ENCODE measurements at regions not wholly inside any gene's neighbourhood (a gene's known extent, or its start where the extent isn't known, plus 50 kb on each side); places are given as distances from the start of the nearest gene placed in this dataset.
"Not testable (repeated sequence)": the region's sequence is repeated elsewhere in the genome, so short reads cannot be mapped to it uniquely, and the experiment has no call there.

DNA sequence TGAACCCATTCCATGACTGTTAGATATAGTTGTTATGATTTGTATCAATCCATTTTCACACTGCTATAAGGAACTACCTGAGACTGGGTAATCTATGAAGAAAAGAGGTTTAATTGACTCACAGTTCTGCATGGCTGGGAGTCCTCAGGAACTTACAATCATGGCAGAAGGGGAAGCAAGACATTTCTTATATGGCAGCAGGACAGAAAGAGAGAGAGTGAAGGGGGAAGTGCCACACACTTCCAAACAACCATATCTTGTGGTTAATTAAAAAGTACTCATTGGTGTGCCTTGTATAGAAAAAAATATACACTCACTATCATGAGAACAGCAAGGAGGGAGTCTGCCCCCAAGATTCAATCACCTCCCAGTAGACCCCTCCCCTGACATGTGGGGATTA lies 137.6 kb upstream of the NBPF11 start:
- TF ChIP-seq POLR2AphosphoS5 (IDR thresholded peaks at IDR 0.05; ENCODE audit: insufficient read depth in 1 of 2, low read depth in 1 of 2) (no peak), POLR2A (IDR thresholded peaks at IDR 0.05) (no peak)
- TF ChIP-seq, protein P1, sequence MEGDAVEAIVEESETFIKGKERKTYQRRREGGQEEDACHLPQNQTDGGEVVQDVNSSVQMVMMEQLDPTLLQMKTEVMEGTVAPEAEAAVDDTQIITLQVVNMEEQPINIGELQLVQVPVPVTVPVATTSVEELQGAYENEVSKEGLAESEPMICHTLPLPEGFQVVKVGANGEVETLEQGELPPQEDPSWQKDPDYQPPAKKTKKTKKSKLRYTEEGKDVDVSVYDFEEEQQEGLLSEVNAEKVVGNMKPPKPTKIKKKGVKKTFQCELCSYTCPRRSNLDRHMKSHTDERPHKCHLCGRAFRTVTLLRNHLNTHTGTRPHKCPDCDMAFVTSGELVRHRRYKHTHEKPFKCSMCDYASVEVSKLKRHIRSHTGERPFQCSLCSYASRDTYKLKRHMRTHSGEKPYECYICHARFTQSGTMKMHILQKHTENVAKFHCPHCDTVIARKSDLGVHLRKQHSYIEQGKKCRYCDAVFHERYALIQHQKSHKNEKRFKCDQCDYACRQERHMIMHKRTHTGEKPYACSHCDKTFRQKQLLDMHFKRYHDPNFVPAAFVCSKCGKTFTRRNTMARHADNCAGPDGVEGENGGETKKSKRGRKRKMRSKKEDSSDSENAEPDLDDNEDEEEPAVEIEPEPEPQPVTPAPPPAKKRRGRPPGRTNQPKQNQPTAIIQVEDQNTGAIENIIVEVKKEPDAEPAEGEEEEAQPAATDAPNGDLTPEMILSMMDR (IDR thresholded peaks at IDR 0.05) = no peak
- Histone ChIP-seq H3K4me3 (no peak overlapping the region), H3K27ac (no peak overlapping the region), H3K4me1 (no peaks in the 10 kb centered on the region), H3K9me3 (no peaks in the 10 kb centered on the region), H3K27me3 (no peaks in the 10 kb centered on the region), H3K36me3 (no peaks in the 10 kb centered on the region)
- intact Hi-C loops (cut with DNase I) = no loop called here
- no peak for DNase-seq (ENCODE audit: extremely low spot score in 2 of 2)

DNA sequence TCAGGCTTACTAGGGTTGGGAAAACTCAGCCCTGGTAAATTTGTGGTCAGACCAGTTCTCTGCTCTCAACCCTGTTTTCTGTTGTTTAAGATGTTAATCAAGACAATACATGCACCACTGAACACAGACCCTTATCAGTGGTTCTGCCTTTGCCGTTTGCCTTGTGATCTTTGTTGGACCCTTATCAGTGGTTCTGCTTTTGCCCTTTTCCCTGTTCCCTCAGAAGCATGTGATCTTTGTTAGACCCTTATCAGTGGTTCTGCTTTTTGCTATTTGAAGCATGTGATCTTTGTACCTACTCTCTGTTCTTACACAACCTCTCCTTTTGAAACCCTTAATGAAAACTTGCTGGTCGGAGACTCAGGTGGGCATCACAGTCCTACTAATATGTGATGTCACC lies 133.9 kb upstream of the NBPF11 start:
- DNase-seq (ENCODE audit: extremely low spot score in 2 of 2); H3K27ac ChIP-seq; H3K36me3 ChIP-seq; H3K27me3 ChIP-seq; H3K4me1 ChIP-seq; H3K9me3 ChIP-seq; intact Hi-C loops (cut with DNase I); H3K4me3 ChIP-seq: not testable (repeated sequence)

DNA sequence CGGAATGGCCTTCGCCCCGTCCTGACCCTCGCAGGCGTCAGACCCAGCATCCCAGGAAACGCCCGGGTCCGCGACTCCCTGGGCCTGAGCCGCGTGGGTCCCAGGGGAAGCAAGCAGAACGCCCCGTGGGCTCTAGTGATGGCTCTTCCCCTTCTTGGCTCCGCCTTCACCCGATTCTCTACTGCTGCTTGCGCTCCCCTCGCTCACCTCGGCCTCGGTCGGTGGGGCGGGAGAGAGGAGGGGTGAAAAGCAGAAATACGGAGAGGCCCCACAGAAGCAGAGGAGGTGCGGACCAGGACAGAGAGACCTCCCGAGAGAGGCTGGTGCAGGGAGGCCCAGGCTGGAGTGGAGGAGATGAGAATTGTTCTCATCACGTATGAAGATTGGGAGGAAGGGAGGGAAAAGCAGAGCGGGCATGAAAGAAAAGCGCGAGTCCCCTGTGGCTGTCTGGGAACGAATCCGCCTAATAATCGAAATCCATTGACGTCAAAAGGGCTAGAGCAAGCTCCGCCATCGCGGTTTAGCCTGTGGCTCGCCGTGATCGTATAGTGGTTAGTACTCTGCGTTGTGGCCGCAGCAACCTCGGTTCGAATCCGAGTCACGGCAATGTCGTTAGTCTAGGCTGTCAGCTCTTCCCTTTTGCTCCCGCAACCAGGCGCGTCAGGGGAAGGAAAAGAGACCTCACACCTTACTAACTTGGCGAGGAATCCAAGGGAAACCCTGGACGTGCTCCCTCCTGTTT lies 128.9 kb upstream of the NBPF11 start:
- H3K27ac ChIP-seq; DNase-seq (ENCODE audit: extremely low spot score in 2 of 2); intact Hi-C loops (cut with DNase I); H3K36me3 ChIP-seq; H3K9me3 ChIP-seq; H3K27me3 ChIP-seq: not testable (repeated sequence)
- H3K4me1 ChIP-seq = peaks cover 14% of the 10 kb centered on the region
- peak overlapping the region in 1 of 2 donors; percentile 34 for H3K4me3 ChIP-seq

DNA sequence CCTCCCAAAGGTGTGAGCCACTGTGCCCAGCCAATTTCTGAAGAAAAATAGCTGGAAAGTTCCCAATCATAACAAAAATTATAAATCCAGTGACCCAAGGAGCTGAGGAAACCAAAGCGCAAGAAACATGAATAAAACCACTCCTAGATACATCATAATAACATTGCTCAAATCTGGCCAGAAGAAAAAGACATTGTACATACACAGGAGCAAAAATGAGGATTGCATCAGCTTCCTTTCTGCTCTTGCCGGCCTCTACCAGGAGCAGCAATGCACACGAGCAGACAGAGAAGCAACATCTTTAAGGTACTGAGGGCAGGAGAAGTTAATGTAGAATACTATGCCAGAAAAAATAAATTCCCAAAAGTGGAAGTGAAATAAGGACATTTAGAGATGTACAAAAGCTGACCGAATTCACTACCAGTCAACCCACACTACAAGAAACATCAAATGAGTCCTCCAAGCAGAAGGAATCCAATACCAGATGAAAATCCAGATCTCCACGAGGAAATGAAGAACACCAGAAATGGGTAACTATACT lies 127.0 kb upstream of the NBPF11 start:
- H3K4me1 ChIP-seq = peaks cover 14% of the 10 kb centered on the region
- intact Hi-C loops (cut with DNase I); DNase-seq (ENCODE audit: extremely low spot score in 2 of 2); H3K27ac ChIP-seq; H3K4me3 ChIP-seq; H3K36me3 ChIP-seq; H3K9me3 ChIP-seq; H3K27me3 ChIP-seq: not testable (repeated sequence)

DNA sequence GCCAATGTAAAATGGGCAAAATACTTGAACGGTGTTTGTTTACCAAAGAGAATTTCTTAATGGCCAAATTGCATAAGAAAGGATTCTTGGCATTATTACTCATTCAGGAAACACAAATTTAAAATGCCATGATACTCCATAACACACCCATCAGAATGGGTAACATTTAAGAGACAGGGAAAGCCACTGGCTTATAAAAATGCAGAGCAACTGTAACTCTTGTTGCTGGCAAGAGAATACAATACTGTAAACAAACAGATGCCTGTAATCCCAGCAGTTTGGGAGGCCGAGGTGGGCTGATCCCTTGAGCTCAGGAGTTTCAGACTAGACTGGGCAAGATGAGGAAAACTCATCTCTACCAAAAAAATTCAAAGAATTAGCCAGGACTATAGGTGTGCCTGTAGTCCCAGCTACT lies 125.8 kb upstream of the NBPF11 start:
- H3K9me3 ChIP-seq; intact Hi-C loops (cut with DNase I); H3K27ac ChIP-seq; DNase-seq (ENCODE audit: extremely low spot score in 2 of 2); H3K27me3 ChIP-seq; H3K4me3 ChIP-seq; H3K36me3 ChIP-seq: not testable (repeated sequence)
- peaks cover 14% of the 10 kb centered on the region for H3K4me1 ChIP-seq
- peak in 1 of 2 donors; percentile 20 for TF ChIP-seq POLR2AphosphoS5 (IDR thresholded peaks at IDR 0.05; ENCODE audit: insufficient read depth in 1 of 2, low read depth in 1 of 2)

DNA sequence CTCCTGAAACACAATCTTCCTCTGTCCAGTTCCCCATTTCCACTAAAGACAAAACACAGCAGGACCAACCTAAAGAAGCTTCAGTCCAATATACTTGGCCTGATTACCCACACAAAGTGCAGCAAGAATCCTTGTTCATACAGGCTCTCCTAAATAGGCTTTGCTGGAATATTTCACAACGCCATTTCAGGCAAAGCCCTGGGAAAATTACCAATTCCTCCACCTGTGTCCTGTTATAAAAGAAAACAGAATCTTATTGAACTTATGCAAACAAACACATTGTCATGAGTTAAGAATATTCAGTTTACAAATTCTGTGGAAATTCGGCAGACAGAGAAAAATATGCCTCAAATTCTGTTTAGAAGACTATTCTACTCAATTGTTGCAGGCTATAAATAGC lies 115.0 kb upstream of the NBPF11 start:
- peaks cover 17% of the 10 kb centered on the region for H3K4me1 ChIP-seq

DNA sequence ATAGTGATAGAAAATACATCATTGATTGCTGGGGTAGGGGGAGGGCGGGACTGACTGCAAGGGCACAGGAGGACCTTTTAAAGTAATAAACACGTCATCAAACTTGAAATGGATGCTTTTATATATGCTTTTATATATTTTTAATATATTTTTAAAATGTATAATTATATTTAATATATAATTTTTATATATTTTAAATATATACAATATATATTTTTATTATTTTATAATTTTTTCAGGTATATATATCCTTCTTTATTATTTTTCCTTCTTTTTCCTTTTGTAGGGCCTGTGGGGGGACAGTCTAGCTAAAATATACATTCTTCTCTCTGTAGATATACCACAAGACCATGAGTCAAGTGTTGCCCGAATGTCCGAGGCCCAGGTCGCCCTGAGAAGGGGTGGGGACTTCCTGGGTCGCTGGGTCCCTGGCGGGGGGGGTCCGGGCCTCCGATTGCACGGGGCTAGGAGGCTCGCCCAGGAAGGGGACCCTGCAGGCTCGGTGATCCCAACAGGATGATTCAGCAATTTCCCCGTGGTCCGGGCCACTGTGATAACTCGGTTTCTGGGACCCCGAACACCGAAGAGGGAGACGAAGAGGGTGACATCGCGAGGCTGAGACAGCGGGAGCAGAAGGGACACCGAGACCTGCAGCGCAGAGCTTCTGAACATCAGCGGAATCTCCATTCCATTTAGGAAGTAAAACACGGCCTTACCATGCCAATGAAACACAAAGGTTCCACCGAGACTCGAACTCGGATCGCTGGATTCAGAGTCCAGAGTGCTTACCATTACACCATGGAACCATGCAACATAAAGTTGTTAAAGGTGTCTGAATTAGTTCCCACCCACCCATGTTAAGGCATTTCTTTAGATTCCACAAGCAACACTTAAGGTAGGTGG lies 112.5 kb upstream of the NBPF11 start:
- Histone ChIP-seq H3K36me3 (no peaks in the 10 kb centered on the region), H3K9me3 (no peaks in the 10 kb centered on the region), H3K4me3 (peak overlapping the region in 1 of 2 donors; percentile 55), H3K4me1 (peaks cover 17% of the 10 kb centered on the region), H3K27ac (no peak overlapping the region), H3K27me3 (no peaks in the 10 kb centered on the region)
- TF ChIP-seq, protein P1 (IDR thresholded peaks at IDR 0.05) = no peak
- no peak for TF ChIP-seq POLR2AphosphoS5 (IDR thresholded peaks at IDR 0.05; ENCODE audit: insufficient read depth in 1 of 2, low read depth in 1 of 2)
- no peak for TF ChIP-seq POLR2A (IDR thresholded peaks at IDR 0.05)
- intact Hi-C loops (cut with DNase I) = no loop called here
- no peak for DNase-seq (ENCODE audit: extremely low spot score in 2 of 2)

More for the DNA sequence above, 115.0 kb upstream of the NBPF11 start:
- H3K27me3 ChIP-seq; intact Hi-C loops (cut with DNase I); H3K9me3 ChIP-seq; H3K27ac ChIP-seq; H3K36me3 ChIP-seq; DNase-seq (ENCODE audit: extremely low spot score in 2 of 2); H3K4me3 ChIP-seq: not testable (repeated sequence)

Measured in vagina (tissue), 2 donors.